Adrenal gland (tissue), 5 donors: ENCODE measurements at regions not wholly inside any gene's neighbourhood (a gene's known extent, or its start where the extent isn't known, plus 50 kb on each side); places are given as distances from the start of the nearest gene placed in this dataset.

ENCODE experiments used
- POLR2A ChIP-seq, 2 donors: fragments of 450-650 bp; IDR thresholded peaks; one replicate each; pipeline ENCODE4 v1.6.1; 2017; ENCODE audit warnings: antibody characterized with exemption in 2 of 2, mild to moderate bottlenecking in 2 of 2, moderate library complexity in 1 of 2
- TF ChIP-seq, protein P1 (sequence below), 6 experiments: fragments of 450-650 bp in 4 of 6; fragments of 200-600 bp in 2 of 6; sonication (generic) in 1 of 6; IDR thresholded peaks; 1 replicate in 5 of 6; 2 replicates in 1 of 6; pipeline versions ENCODE4 v1.5.1 to v1.8.0; 2016 to 2021; ENCODE audit warnings: antibody characterized with exemption in 6 of 6, mild to moderate bottlenecking in 2 of 6, moderate library complexity in 1 of 6
- donor health status: DM: no; HTN: no; CAD: no.

GRCh38 chr2:75894170-75894569 lies 183.5 kb upstream of the GCFC2 start:
- TF ChIP-seq, protein P1, sequence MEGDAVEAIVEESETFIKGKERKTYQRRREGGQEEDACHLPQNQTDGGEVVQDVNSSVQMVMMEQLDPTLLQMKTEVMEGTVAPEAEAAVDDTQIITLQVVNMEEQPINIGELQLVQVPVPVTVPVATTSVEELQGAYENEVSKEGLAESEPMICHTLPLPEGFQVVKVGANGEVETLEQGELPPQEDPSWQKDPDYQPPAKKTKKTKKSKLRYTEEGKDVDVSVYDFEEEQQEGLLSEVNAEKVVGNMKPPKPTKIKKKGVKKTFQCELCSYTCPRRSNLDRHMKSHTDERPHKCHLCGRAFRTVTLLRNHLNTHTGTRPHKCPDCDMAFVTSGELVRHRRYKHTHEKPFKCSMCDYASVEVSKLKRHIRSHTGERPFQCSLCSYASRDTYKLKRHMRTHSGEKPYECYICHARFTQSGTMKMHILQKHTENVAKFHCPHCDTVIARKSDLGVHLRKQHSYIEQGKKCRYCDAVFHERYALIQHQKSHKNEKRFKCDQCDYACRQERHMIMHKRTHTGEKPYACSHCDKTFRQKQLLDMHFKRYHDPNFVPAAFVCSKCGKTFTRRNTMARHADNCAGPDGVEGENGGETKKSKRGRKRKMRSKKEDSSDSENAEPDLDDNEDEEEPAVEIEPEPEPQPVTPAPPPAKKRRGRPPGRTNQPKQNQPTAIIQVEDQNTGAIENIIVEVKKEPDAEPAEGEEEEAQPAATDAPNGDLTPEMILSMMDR (IDR thresholded peaks at IDR 0.05): no peak
- no peak for TF ChIP-seq POLR2A (IDR thresholded peaks at IDR 0.05)
